ENCODE measurements at regions not wholly inside any gene's neighbourhood (a gene's known extent, or its start where the extent isn't known, plus 50 kb on each side); places are given as distances from the start of the nearest gene placed in this dataset.

DNA sequence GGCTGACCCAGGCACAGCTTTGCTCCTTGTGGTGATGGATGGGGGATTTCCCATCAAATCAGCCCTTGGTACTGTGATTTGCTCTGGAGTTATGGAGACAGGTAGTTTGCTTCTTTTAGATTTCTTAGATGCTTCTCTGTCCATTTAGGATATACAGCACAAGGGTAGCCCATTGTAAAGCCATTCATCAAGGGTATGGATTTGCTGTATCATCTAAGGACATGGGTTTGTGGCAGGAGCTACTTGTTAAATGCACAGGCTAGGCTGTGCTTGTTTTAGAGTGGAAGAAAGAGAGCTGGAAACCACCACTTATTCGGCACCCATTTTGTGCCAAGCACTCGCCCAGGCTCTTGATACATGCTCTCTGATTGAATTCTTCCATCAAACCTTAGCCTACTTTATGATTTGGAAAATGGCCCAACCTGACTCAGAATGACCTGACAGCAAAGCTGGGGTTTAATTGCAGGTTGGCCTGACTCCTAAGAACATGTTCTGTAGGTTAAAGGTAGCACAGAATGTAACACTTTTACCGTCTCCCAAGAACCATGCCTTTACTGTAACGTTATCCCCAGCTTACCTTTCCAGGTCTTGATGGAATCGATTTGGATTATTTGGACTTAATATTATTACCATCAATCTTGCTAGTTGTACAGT is 168.0 kb downstream of the SNX10 start:
- TF ChIP-seq EZH2phosphoT487 (IDR thresholded peaks at IDR 0.05; ENCODE audit: borderline replicate concordance) (no peak), POLR2A (IDR thresholded peaks at IDR 0.05; ENCODE audit: borderline replicate concordance, extremely low read depth, insufficient read depth, insufficient read length) (no peak), CBX3 (IDR thresholded peaks at IDR 0.05; ENCODE audit: low read depth) (no peak), SP1 (IDR thresholded peaks at IDR 0.05; ENCODE audit: low read depth) (no peak), YY1 (IDR thresholded peaks at IDR 0.05; ENCODE audit: extremely low read depth, insufficient replicate concordance, low read depth, low read length) (no peak), EGR1 (IDR thresholded peaks at IDR 0.05; ENCODE audit: low read depth) (no peak)
- TF ChIP-seq, protein P1, sequence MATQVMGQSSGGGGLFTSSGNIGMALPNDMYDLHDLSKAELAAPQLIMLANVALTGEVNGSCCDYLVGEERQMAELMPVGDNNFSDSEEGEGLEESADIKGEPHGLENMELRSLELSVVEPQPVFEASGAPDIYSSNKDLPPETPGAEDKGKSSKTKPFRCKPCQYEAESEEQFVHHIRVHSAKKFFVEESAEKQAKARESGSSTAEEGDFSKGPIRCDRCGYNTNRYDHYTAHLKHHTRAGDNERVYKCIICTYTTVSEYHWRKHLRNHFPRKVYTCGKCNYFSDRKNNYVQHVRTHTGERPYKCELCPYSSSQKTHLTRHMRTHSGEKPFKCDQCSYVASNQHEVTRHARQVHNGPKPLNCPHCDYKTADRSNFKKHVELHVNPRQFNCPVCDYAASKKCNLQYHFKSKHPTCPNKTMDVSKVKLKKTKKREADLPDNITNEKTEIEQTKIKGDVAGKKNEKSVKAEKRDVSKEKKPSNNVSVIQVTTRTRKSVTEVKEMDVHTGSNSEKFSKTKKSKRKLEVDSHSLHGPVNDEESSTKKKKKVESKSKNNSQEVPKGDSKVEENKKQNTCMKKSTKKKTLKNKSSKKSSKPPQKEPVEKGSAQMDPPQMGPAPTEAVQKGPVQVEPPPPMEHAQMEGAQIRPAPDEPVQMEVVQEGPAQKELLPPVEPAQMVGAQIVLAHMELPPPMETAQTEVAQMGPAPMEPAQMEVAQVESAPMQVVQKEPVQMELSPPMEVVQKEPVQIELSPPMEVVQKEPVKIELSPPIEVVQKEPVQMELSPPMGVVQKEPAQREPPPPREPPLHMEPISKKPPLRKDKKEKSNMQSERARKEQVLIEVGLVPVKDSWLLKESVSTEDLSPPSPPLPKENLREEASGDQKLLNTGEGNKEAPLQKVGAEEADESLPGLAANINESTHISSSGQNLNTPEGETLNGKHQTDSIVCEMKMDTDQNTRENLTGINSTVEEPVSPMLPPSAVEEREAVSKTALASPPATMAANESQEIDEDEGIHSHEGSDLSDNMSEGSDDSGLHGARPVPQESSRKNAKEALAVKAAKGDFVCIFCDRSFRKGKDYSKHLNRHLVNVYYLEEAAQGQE (IDR thresholded peaks at IDR 0.05; ENCODE audit: low read depth): no peak
